ENCODE measurements at regions not wholly inside any gene's neighbourhood (a gene's known extent, or its start where the extent isn't known, plus 50 kb on each side); places are given as distances from the start of the nearest gene placed in this dataset.

DNA sequence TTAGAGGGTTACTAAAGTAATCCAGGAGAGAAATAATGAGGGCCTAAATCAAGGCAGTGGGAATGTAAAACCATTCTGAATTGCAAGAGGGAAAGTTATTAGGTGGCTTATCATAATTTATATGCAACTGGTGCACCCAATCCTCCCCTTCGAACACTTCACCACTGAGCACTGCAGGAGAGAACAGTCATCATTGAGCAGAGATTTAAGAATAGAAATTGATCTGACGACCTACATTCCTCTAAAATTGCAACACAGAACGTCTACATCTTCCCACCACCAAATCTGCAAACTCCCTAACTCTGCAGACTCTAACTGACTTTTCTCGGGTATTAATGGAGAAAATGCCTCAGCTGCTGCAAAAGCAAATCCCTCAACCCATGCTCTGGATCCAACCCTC is 138.5 kb upstream of the CDH20 start:
- CTCF ChIA-PET, result no interaction called here
- POLR2A ChIA-PET, result no interaction called here
- TF ChIP-seq TCF7L2 (IDR thresholded peaks at IDR 0.05; ENCODE audit: low read depth, low read length) (no peak), SIN3A (IDR thresholded peaks at IDR 0.05; ENCODE audit: borderline replicate concordance, insufficient read depth, low read depth, low read length) (no peak), POLR2AphosphoS5 (IDR thresholded peaks at IDR 0.05; ENCODE audit: low read depth, low read length) (no peak)
- TF ChIP-seq, protein P1, sequence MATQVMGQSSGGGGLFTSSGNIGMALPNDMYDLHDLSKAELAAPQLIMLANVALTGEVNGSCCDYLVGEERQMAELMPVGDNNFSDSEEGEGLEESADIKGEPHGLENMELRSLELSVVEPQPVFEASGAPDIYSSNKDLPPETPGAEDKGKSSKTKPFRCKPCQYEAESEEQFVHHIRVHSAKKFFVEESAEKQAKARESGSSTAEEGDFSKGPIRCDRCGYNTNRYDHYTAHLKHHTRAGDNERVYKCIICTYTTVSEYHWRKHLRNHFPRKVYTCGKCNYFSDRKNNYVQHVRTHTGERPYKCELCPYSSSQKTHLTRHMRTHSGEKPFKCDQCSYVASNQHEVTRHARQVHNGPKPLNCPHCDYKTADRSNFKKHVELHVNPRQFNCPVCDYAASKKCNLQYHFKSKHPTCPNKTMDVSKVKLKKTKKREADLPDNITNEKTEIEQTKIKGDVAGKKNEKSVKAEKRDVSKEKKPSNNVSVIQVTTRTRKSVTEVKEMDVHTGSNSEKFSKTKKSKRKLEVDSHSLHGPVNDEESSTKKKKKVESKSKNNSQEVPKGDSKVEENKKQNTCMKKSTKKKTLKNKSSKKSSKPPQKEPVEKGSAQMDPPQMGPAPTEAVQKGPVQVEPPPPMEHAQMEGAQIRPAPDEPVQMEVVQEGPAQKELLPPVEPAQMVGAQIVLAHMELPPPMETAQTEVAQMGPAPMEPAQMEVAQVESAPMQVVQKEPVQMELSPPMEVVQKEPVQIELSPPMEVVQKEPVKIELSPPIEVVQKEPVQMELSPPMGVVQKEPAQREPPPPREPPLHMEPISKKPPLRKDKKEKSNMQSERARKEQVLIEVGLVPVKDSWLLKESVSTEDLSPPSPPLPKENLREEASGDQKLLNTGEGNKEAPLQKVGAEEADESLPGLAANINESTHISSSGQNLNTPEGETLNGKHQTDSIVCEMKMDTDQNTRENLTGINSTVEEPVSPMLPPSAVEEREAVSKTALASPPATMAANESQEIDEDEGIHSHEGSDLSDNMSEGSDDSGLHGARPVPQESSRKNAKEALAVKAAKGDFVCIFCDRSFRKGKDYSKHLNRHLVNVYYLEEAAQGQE (IDR thresholded peaks at IDR 0.05; ENCODE audit: insufficient read depth in 1 of 2, low read depth in 2 of 2, low read length in 1 of 2), result no peak
- TF ChIP-seq, protein P2, sequence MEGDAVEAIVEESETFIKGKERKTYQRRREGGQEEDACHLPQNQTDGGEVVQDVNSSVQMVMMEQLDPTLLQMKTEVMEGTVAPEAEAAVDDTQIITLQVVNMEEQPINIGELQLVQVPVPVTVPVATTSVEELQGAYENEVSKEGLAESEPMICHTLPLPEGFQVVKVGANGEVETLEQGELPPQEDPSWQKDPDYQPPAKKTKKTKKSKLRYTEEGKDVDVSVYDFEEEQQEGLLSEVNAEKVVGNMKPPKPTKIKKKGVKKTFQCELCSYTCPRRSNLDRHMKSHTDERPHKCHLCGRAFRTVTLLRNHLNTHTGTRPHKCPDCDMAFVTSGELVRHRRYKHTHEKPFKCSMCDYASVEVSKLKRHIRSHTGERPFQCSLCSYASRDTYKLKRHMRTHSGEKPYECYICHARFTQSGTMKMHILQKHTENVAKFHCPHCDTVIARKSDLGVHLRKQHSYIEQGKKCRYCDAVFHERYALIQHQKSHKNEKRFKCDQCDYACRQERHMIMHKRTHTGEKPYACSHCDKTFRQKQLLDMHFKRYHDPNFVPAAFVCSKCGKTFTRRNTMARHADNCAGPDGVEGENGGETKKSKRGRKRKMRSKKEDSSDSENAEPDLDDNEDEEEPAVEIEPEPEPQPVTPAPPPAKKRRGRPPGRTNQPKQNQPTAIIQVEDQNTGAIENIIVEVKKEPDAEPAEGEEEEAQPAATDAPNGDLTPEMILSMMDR (IDR thresholded peaks at IDR 0.05), result no peak
- Histone ChIP-seq H3K27ac (ENCODE audit: low read length) (no peak overlapping the region), H3K27me3 (ENCODE audit: control insufficient read depth, insufficient read depth, low read length) (no peaks in the 10 kb centered on the region), H3K36me3 (ENCODE audit: control insufficient read depth, insufficient read depth, low read length) (no peaks in the 10 kb centered on the region), H3K9me3 (ENCODE audit: control insufficient read depth, insufficient read depth, low read depth, low read length) (no peaks in the 10 kb centered on the region), H3K4me1 (ENCODE audit: control insufficient read depth, insufficient read depth, low read length) (no peaks in the 10 kb centered on the region), H3K4me3 (ENCODE audit: low read depth in 2 of 2, low read length in 2 of 2) (no peak overlapping the region)
- DNase-seq (ENCODE audit: low read depth, low spot score), result no peak
- no TSS peak for BruUV-seq (replicated peaks)
- no peak for ATAC-seq
- in situ Hi-C loops (cut with HindIII; ENCODE audit: low pct_unique_long_range_greater_than_20kb, low sequenced_read_pairs), result no loop called here
- intact Hi-C loops (cut with micrococcal nuclease; ENCODE audit: unreplicated experiment), result no loop called here

DNA sequence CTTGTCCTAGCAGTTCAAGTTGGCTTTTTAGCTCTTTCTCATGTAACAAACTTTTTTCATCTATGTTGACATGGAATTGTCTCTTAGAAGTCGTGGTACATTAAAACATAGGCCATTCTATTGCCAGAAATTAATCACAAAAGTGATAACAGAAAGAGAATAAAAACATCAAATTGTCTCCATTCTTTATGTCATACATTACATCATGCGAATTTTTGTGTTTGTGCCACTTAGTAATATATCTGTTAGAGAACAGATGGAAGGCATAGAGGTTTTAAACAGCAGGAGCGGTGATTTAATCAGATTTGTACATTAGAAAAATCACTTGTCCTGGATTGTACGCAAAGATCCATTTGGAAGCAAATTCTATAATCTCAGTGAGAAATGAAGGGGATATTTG is 136.5 kb upstream of the CDH20 start:
- in situ Hi-C loops (cut with HindIII; ENCODE audit: low pct_unique_long_range_greater_than_20kb, low sequenced_read_pairs), result no loop called here
- no TSS peak for BruUV-seq (replicated peaks)

More for the DNA sequence above, 136.5 kb upstream of the CDH20 start:
- DNase-seq (ENCODE audit: low read depth, low spot score) (no peak), ATAC-seq (no peak)
- Histone ChIP-seq H3K4me3 (ENCODE audit: low read depth in 2 of 2, low read length in 2 of 2) (no peak overlapping the region), H3K27ac (ENCODE audit: low read length) (no peak overlapping the region), H3K27me3 (ENCODE audit: control insufficient read depth, insufficient read depth, low read length) (no peaks in the 10 kb centered on the region), H3K36me3 (ENCODE audit: control insufficient read depth, insufficient read depth, low read length) (no peaks in the 10 kb centered on the region), H3K4me1 (ENCODE audit: control insufficient read depth, insufficient read depth, low read length) (no peaks in the 10 kb centered on the region), H3K9me3 (ENCODE audit: control insufficient read depth, insufficient read depth, low read depth, low read length) (no peaks in the 10 kb centered on the region)
- intact Hi-C loops (cut with micrococcal nuclease; ENCODE audit: unreplicated experiment), result no loop called here
- ChIA-PET POLR2A (interaction anchor here (0.7 kb wide), 1 partner anchor 62 kb away, joined by 3 read pairs; no protein-coding TSS in a partner anchor), CTCF (no interaction called here)
- TF ChIP-seq, protein P2 (IDR thresholded peaks at IDR 0.05), result no peak
- TF ChIP-seq SIN3A (IDR thresholded peaks at IDR 0.05; ENCODE audit: borderline replicate concordance, insufficient read depth, low read depth, low read length) (no peak), TCF7L2 (IDR thresholded peaks at IDR 0.05; ENCODE audit: low read depth, low read length) (no peak), POLR2AphosphoS5 (IDR thresholded peaks at IDR 0.05; ENCODE audit: low read depth, low read length) (no peak)
- TF ChIP-seq, protein P1 (IDR thresholded peaks at IDR 0.05; ENCODE audit: insufficient read depth in 1 of 2, low read depth in 2 of 2, low read length in 1 of 2), result no peak
